ENCODE measurements at regions not wholly inside any gene's neighbourhood (a gene's known extent, or its start where the extent isn't known, plus 50 kb on each side); places are given as distances from the start of the nearest gene placed in this dataset.

DNA sequence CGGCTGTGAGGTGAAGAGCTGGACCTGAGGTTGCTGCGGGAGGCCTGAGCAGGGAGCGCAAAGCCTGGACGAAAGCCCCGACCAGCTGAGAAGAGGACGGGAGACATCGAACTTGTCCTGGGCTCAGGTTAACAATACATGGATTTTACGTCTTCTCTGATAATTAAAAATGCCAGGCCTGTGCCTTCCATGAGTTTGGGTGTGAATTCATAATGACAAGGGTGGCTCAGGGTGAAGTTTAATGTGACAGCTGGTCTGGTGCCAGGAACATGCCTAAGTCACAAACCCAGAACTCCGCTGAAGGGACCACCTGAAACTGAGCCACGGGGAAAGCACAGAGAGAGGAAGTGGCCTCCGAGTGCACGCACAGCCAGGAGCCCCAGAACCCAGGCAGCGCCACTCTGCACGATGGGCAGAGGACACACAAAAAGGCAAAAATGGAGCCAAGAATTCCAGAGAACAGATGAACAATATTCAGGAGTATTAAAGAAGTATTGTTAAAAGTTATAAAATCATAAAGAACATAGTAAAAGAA lies 150.1 kb upstream of the RPS6KA2 start:
- H3K9me2 ChIP-seq (ENCODE audit: insufficient read depth), result no peaks in the 10 kb centered on the region
- no peaks in the 10 kb centered on the region for H3K4me1 ChIP-seq (ENCODE audit: insufficient read depth)
- H3K36me3 ChIP-seq (ENCODE audit: low read depth), result no peaks in the 10 kb centered on the region
- H3K79me2 ChIP-seq (ENCODE audit: insufficient read depth), result no peaks in the 10 kb centered on the region
- no peak overlapping the region for H3K4me3 ChIP-seq
- H3K9ac ChIP-seq, result no peak overlapping the region
- 66 to 69% methylated on average over 14 of the region's 14 CpGs for WGBS, 2 experiments (ENCODE audit: low coverage in 1 of 2, low lambda C conversion rate in 2 of 2, missing lambda C conversion rate in 2 of 2)
- DNase-seq, result no peak
- H3K9me3 ChIP-seq (ENCODE audit: low read depth), result no peaks in the 10 kb centered on the region
- H3K27ac ChIP-seq, result no peak overlapping the region
- no peak overlapping the region for H3K4me2 ChIP-seq (ENCODE audit: unreplicated experiment)
- H3F3A ChIP-seq (ENCODE audit: insufficient read depth), result no peaks in the 10 kb centered on the region
- TF ChIP-seq EZH2phosphoT487 (IDR thresholded peaks at IDR 0.05; ENCODE audit: insufficient read depth, low read depth) (no peak), EZH2 (IDR thresholded peaks at IDR 0.05; ENCODE audit: insufficient read depth, poor library complexity, severe bottlenecking) (no peak)
- H2AFZ ChIP-seq, result no peak overlapping the region
- in situ Hi-C loops (cut with MboI), result no loop called here
- H3K27me3 ChIP-seq (replicated peaks; ENCODE audit: insufficient read depth), result 0 out of 2 replicates have a peak, but pooled peaks cover 7% of the 10 kb centered on the region
- H4K20me1 ChIP-seq (ENCODE audit: insufficient read depth), result no peaks in the 10 kb centered on the region

DNA sequence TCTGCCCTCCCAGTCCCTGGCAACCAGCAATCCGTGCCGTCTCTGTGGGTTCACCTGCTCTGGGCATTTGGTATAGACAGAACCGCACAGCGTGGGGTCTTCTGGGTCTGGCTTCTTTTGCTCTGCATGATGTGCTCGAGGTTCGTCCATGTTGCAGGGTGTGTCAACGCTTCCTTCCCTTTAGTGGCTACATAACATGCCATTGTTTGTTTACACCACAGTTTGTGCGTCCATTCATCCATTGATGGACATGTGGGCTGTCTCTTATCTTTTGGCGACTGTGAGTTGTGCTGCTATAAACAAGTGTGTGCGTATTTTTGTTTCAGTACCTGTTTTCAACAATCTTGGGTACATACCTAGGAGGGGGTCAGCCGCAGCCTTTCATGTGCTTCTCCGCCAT lies 149.5 kb upstream of the RPS6KA2 start:
- Histone ChIP-seq H3K36me3 (ENCODE audit: low read depth) (no peaks in the 10 kb centered on the region), H3K4me1 (ENCODE audit: insufficient read depth) (no peaks in the 10 kb centered on the region), H3K4me3 (no peak overlapping the region), H3K9ac (no peak overlapping the region), H3K9me2 (ENCODE audit: insufficient read depth) (no peaks in the 10 kb centered on the region), H4K20me1 (ENCODE audit: insufficient read depth) (no peaks in the 10 kb centered on the region), H2AFZ (no peak overlapping the region), H3K27ac (no peak overlapping the region), H3K27me3 (replicated peaks; ENCODE audit: insufficient read depth) (0 out of 2 replicates have a peak, but pooled peaks cover 9% of the 10 kb centered on the region), H3F3A (ENCODE audit: insufficient read depth) (no peaks in the 10 kb centered on the region), H3K4me2 (ENCODE audit: unreplicated experiment) (no peak overlapping the region), H3K79me2 (ENCODE audit: insufficient read depth) (no peaks in the 10 kb centered on the region), H3K9me3 (ENCODE audit: low read depth) (no peaks in the 10 kb centered on the region)
- 71 to 77% methylated on average over 12 of the region's 12 CpGs for WGBS, 2 experiments (ENCODE audit: low coverage in 1 of 2, low lambda C conversion rate in 2 of 2, missing lambda C conversion rate in 2 of 2)
- no peak for DNase-seq
- TF ChIP-seq EZH2phosphoT487 (IDR thresholded peaks at IDR 0.05; ENCODE audit: insufficient read depth, low read depth), result no peak
- TF ChIP-seq EZH2 (IDR thresholded peaks at IDR 0.05; ENCODE audit: insufficient read depth, poor library complexity, severe bottlenecking), result no peak
- in situ Hi-C loops (cut with MboI), result no loop called here

GRCh38 chr6:166775923-166776220 lies 148.8 kb upstream of the RPS6KA2 start:
- H3K27ac ChIP-seq, result no peak overlapping the region
- H3K4me2 ChIP-seq (ENCODE audit: unreplicated experiment), result no peak overlapping the region
- DNase-seq, result no peak
- peaks cover 12% of the 10 kb centered on the region for H3K27me3 ChIP-seq (replicated peaks; ENCODE audit: insufficient read depth)
- H3K9me3 ChIP-seq (ENCODE audit: low read depth), result no peaks in the 10 kb centered on the region
- no peak for TF ChIP-seq EZH2 (IDR thresholded peaks at IDR 0.05; ENCODE audit: insufficient read depth, poor library complexity, severe bottlenecking)
- TF ChIP-seq EZH2phosphoT487 (IDR thresholded peaks at IDR 0.05; ENCODE audit: insufficient read depth, low read depth), result no peak
- no peaks in the 10 kb centered on the region for H3K9me2 ChIP-seq (ENCODE audit: insufficient read depth)
- no peaks in the 10 kb centered on the region for H4K20me1 ChIP-seq (ENCODE audit: insufficient read depth)
- no peaks in the 10 kb centered on the region for H3K4me1 ChIP-seq (ENCODE audit: insufficient read depth)
- in situ Hi-C loops (cut with MboI), result no loop called here
- H3F3A ChIP-seq (ENCODE audit: insufficient read depth), result no peaks in the 10 kb centered on the region
- no peaks in the 10 kb centered on the region for H3K36me3 ChIP-seq (ENCODE audit: low read depth)
- WGBS, 2 experiments (ENCODE audit: low coverage in 1 of 2, low lambda C conversion rate in 2 of 2, missing lambda C conversion rate in 2 of 2), result 68 to 74% methylated on average over 9 of the region's 9 CpGs
- no peak overlapping the region for H3K4me3 ChIP-seq
- H3K79me2 ChIP-seq (ENCODE audit: insufficient read depth), result no peaks in the 10 kb centered on the region
- H2AFZ ChIP-seq, result no peak overlapping the region
- H3K9ac ChIP-seq, result no peak overlapping the region

- no peak overlapping the region for H3K4me3 ChIP-seq
- H3K4me1 ChIP-seq (ENCODE audit: insufficient read depth), result no peaks in the 10 kb centered on the region
- no peak overlapping the region for H2AFZ ChIP-seq
- TF ChIP-seq EZH2phosphoT487 (IDR thresholded peaks at IDR 0.05; ENCODE audit: insufficient read depth, low read depth) (no peak), EZH2 (IDR thresholded peaks at IDR 0.05; ENCODE audit: insufficient read depth, poor library complexity, severe bottlenecking) (no peak)
- H3K27me3 ChIP-seq (replicated peaks; ENCODE audit: insufficient read depth), result peaks cover 17% of the 10 kb centered on the region
- H3K4me2 ChIP-seq (ENCODE audit: unreplicated experiment), result no peak overlapping the region
- H3K27ac ChIP-seq, result no peak overlapping the region
- in situ Hi-C loops (cut with MboI), result no loop called here
- no peaks in the 10 kb centered on the region for H3F3A ChIP-seq (ENCODE audit: insufficient read depth)
- no peaks in the 10 kb centered on the region for H3K9me2 ChIP-seq (ENCODE audit: insufficient read depth)
- no peaks in the 10 kb centered on the region for H4K20me1 ChIP-seq (ENCODE audit: insufficient read depth)
- no peak overlapping the region for H3K9ac ChIP-seq
- H3K79me2 ChIP-seq (ENCODE audit: insufficient read depth), result no peaks in the 10 kb centered on the region
- no peaks in the 10 kb centered on the region for H3K9me3 ChIP-seq (ENCODE audit: low read depth)
- peak; percentile 85 for DNase-seq
- no peaks in the 10 kb centered on the region for H3K36me3 ChIP-seq (ENCODE audit: low read depth)
- 35 to 36% methylated on average over 23 to 24 of the region's 24 CpGs for WGBS, 2 experiments (ENCODE audit: low coverage in 1 of 2, low lambda C conversion rate in 2 of 2, missing lambda C conversion rate in 2 of 2)
Measured at GRCh38 chr6:166775180-166775922, 148.3 kb upstream of the RPS6KA2 start.
